ENCODE measurements at regions not wholly inside any gene's neighbourhood (a gene's known extent, or its start where the extent isn't known, plus 50 kb on each side); places are given as distances from the start of the nearest gene placed in this dataset.
"Not testable (repeated sequence)": the region's sequence is repeated elsewhere in the genome, so short reads cannot be mapped to it uniquely, and the experiment has no call there.

DNA sequence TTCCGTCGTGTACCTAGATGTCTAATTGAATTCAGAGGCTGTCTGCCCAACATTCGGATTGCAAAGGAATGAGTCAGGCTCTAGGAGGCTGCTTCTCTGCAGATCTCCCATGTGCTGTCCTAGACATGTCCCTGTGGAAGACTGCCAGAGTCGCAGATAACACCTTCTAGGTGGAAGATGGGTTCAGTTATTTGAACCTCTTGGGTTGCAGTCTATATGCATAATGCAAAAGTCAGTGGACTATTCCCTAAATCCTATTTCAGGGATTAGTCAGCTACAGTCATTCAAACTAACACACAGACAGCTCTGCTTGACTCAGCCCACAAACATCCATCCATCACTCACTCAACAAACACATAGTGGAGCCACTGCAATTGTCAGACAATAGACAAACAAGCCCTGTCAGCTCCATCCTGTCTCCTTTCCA lies 300.0 kb upstream of the CTNNB1 start:
- DNase-seq (ENCODE audit: low read depth): peak; percentile 36

GRCh38 chr3:40901298-40901697 lies 298.0 kb upstream of the CTNNB1 start:
- DNase-seq (ENCODE audit: low read depth): no peak

- no peak for DNase-seq (ENCODE audit: low read depth)
Observed at GRCh38 chr3:40901796-40902195, 297.5 kb upstream of the CTNNB1 start.

- DNase-seq (ENCODE audit: low read depth): not testable (repeated sequence)
Observed at GRCh38 chr3:40907907-40908465, 291.3 kb upstream of the CTNNB1 start.

GRCh38 chr3:40908612-40909011 lies 290.7 kb upstream of the CTNNB1 start:
- DNase-seq (ENCODE audit: low read depth): no peak

DNA sequence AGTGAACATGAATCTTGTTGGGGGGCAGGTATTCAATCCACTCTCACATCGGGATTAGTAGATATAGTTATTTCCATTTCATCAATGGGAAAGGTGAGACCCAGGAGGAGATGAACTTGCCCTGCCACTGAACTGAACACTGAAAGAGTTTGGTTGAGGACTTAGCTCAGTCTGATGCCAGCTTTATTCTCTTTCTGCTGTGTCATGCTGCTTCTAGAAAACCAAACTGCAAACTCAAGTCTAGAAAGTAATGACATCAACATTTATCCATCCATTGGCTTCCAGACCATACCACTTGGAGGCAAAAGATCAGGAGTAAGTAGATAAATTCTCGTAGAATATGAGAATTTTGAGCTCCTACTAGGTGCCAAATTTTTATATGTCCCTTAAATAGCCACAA lies 288.0 kb upstream of the CTNNB1 start:
- DNase-seq (ENCODE audit: low read depth): no peak

DNA sequence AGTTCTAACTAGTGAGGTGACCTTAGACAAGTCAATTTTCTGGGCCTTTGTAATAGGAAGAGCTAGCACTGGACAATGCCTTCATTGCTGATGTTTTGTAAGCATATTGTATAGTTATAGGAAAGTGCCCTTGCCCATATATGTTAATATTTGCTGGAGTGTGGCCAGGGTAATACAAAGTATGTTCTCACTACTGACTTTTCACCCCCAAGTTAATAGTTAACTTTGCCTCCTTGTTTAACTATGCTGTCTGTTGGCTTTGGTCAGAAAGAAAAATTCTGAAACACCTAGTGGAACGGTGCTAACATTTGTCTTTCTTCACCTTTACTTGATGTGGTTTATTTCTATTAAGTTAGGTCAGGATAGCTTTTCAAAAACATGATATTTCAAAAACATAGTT lies 287.4 kb upstream of the CTNNB1 start:
- DNase-seq (ENCODE audit: low read depth): no peak

GRCh38 chr3:40912461-40912860 lies 286.8 kb upstream of the CTNNB1 start:
- DNase-seq (ENCODE audit: low read depth): no peak

GRCh38 chr3:40913192-40913591 lies 286.1 kb upstream of the CTNNB1 start:
- no peak for DNase-seq (ENCODE audit: low read depth)

DNA sequence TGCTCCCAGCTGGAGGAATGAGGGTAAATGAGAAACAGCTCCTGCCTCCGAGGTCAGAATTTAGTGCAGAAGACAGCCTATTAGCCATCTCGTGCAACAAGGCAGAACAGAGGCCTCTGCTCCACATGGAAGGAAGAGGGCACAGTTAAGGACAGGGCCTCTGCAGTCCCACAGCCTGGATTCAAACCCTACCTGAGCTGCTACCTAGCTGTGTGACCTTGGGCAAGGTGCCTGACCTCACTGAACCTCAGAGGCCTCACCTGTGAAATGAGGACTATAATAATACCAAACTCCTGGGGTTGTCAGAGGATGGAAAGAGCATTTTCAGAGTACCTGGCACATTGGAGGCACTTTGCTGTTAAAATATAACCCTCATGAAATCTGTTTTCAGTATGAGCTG lies 285.7 kb upstream of the CTNNB1 start:
- no peak for DNase-seq (ENCODE audit: low read depth)

DNA sequence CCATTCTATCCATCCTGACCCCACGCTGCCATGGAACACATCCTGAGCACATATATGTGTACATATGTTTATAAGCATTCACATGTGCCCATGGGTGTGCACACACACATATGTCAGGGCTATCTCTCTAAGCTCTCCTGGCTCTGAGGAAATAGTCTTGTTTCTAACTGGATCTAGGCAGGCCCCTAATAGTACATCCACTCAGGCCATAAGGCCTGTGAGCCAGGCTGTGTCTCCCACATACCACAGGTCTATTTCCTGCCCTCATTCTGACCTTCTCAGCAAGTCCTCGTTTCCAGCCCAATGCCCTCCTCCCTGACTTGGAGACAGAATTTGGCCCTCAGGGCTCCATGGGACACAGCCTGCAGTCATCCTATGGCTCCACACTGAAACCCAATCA lies 284.8 kb upstream of the CTNNB1 start:
- DNase-seq (ENCODE audit: low read depth): no peak

GRCh38 chr3:40915346-40915865 lies 283.9 kb upstream of the CTNNB1 start:
- no peak for DNase-seq (ENCODE audit: low read depth)

- peak; percentile 54 for DNase-seq (ENCODE audit: low read depth)
Observed at GRCh38 chr3:40920041-40920440, 279.3 kb upstream of the CTNNB1 start.

GRCh38 chr3:40921251-40921650 lies 278.1 kb upstream of the CTNNB1 start:
- no peak for DNase-seq (ENCODE audit: low read depth)

GRCh38 chr3:40923143-40923542 lies 276.2 kb upstream of the CTNNB1 start:
- no peak for DNase-seq (ENCODE audit: low read depth)

- no peak for DNase-seq (ENCODE audit: low read depth)
Observed at GRCh38 chr3:40923651-40924050, 275.7 kb upstream of the CTNNB1 start.

- no peak for DNase-seq (ENCODE audit: low read depth)
Observed at GRCh38 chr3:40924559-40925141, 274.7 kb upstream of the CTNNB1 start.

- DNase-seq (ENCODE audit: low read depth): no peak
Observed at GRCh38 chr3:40925231-40925630, 274.1 kb upstream of the CTNNB1 start.

GRCh38 chr3:40930131-40930538 lies 269.2 kb upstream of the CTNNB1 start:
- no peak for DNase-seq (ENCODE audit: low read depth)

- DNase-seq (ENCODE audit: low read depth): no peak
Observed at GRCh38 chr3:40930756-40931155, 268.5 kb upstream of the CTNNB1 start.

DNA sequence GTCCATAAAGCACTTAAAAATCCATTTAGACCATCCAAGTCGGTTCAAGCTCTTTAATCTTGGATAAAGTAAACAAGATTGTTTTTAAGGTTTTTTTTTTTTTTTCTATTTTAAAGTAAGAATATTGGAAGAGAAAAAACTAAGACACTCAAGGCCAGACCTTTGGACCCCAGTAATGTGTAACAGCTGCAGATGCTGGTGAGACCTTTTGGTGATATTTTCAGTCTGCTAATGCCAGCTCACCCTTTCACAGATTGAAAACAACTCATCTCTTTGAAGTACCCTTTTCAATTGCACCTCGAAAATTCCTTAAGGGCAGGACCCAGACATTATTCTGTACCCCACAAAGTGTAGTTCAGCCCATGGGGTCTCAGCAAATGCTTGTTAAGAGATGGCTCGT lies 260.7 kb upstream of the CTNNB1 start:
- no peak for DNase-seq (ENCODE audit: low read depth)

GRCh38 chr3:40939030-40939740 lies 260.1 kb upstream of the CTNNB1 start:
- DNase-seq (ENCODE audit: low read depth): peak; percentile 16

DNA sequence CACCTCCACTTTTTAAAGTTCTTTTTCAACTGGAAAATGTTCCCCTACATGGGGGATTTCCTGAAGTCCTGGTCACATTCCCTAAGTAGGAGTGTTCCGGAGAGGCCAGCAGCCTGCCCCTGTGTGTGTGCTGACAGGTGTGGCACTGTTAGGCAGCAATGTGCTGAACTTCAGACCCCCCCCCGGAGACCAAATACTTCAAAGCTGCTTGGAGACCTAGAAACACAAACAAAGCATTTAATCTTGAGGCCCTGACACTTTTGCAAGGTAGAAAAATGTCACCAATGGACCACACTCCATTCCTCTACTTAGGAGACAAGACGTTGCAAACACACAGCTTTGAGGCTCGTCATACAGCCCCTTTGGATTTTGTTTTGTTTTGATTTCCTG lies 259.6 kb upstream of the CTNNB1 start:
- no peak for DNase-seq (ENCODE audit: low read depth)
